Activated T-helper 2 cell treated with anti-CD3 and anti-CD28 coated beads, Interferon-gamma antibody, Interleukin-2, Interleukin-4, amounts not matched to agents 10 μg/mL and 5 μg/mL and 100 μg/mL, durations not matched to agents 14 hours and 24 hours and 36 hours (primary cell): ENCODE measurements at regions not wholly inside any gene's neighbourhood (a gene's known extent, or its start where the extent isn't known, plus 50 kb on each side); places are given as distances from the start of the nearest gene placed in this dataset.
"Not testable (repeated sequence)": the region's sequence is repeated elsewhere in the genome, so short reads cannot be mapped to it uniquely, and the experiment has no call there.

Source experiments
- DNase-seq: peaks from one replicate; pipeline ENCODE4 v3.0.0; 2021; ENCODE audit warnings: low spot score
- H3K27ac Mint-ChIP-seq: one replicate; pipeline ENCODE4 v1.8.0; 2021; ENCODE audit warnings: mixed read lengths
- H3K27me3 Mint-ChIP-seq: one replicate; pipeline ENCODE4 v1.8.0; 2021; ENCODE audit warnings: low read depth, mixed read lengths
- H3K36me3 Mint-ChIP-seq: one replicate; pipeline ENCODE4 v1.8.0; 2021; ENCODE audit warnings: low read depth, mixed read lengths
- H3K4me1 Mint-ChIP-seq: one replicate; pipeline ENCODE4 v1.8.0; 2021; ENCODE audit warnings: low read depth, mixed read lengths
- H3K4me3 Mint-ChIP-seq: one replicate; pipeline ENCODE4 v1.8.0; 2021; ENCODE audit warnings: low read depth, mild to moderate bottlenecking, moderate library complexity, mixed read lengths
- H3K9me3 Mint-ChIP-seq: one replicate; pipeline ENCODE4 v1.8.0; 2021; ENCODE audit warnings: mixed read lengths
- intact Hi-C: fragments of 100-400 bp; cut with micrococcal nuclease; formaldehyde crosslinking; loops from one replicate; pipeline ENCODE4 v1.15.1; 2023

DNA sequence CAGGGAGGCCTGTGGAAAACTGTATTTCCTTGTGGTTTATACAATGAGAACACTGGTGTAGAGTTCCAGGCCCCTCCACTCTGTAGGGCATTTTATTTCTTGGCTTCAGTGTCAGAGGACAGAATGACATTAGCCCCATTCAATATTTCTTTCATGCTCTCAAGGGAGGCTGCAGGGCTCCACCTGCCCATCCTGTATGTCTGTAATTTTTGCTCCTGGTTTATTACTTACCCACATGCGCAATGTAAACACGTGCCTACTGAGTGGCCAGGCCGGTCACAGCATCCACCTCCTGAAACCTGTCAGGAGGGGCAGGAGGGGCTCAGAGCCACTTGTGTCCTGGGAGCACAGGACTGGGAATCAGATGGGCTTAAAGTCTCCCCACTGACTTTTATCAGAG is 82.4 kb downstream of the GADD45G start:
- no peaks in the 10 kb centered on the region for H3K36me3 Mint-ChIP-seq
- H3K4me3 Mint-ChIP-seq = no peak overlapping the region
- intact Hi-C loops = no loop called here
- no peak for DNase-seq
- no peaks in the 10 kb centered on the region for H3K9me3 Mint-ChIP-seq
- H3K27me3 Mint-ChIP-seq = no peaks in the 10 kb centered on the region
- peaks cover 21% of the 10 kb centered on the region for H3K4me1 Mint-ChIP-seq
- H3K27ac Mint-ChIP-seq = no peak overlapping the region

DNA sequence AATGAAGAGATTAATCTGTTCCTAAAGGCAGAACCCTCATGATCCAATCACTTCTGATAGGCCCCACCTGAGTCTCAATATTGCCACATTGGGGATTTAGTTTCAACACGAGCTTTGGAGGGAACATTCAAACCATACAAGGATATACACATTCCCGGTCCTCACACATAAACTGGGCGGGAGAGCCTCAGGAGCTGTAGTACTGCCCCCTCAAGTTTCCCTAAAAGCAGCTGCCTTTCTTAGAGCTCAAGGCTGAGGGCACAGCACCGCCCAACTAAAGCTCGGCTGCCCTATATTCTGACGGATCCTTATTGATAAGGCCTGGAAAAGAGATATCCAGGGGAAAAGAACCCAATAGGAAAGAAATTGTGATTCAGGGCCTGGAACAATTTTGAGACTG is 83.0 kb downstream of the GADD45G start:
- peaks cover 24% of the 10 kb centered on the region for H3K4me1 Mint-ChIP-seq
- no peak overlapping the region for H3K4me3 Mint-ChIP-seq
- no peaks in the 10 kb centered on the region for H3K27me3 Mint-ChIP-seq
- no peaks in the 10 kb centered on the region for H3K36me3 Mint-ChIP-seq
- no peaks in the 10 kb centered on the region for H3K9me3 Mint-ChIP-seq
- H3K27ac Mint-ChIP-seq = no peak overlapping the region
- DNase-seq = no peak
- intact Hi-C loops = no loop called here

- H3K27ac Mint-ChIP-seq, intact Hi-C loops, DNase-seq, H3K9me3 Mint-ChIP-seq, H3K27me3 Mint-ChIP-seq, H3K36me3 Mint-ChIP-seq, H3K4me3 Mint-ChIP-seq: not testable (repeated sequence)
- H3K4me1 Mint-ChIP-seq = peaks cover 34% of the 10 kb centered on the region
These were observed 84.5 kb downstream of the GADD45G start for GRCh38 chr9:89689321-89689720.

DNA sequence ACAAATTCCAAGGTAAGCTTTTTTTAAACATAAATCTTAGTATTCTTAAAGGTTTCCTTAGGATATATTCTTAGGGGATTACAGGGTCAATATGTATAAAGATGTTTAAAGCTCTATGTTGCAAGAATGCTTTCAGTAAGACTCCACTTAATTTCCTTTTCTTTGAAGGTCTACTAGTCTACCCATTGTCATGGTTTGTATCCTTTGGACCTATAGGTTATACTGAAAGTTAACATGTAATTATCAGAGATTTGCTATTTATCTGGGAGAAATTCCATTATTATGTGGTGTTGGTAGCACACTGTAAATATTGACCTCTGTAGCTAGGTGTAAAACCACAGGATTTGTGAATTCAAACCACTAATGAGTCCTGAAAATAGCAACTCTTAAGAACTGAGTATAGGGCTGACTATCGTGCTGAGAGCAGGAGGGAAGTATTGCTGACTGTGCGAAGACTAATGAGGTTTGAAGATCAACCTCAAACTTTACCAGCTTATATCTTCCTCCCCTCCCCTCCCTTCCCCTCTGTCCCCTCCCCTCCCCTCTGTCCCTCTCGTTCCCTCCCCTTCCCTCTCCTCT is 85.6 kb downstream of the GADD45G start:
- Mint-ChIP-seq H3K9me3 (no peaks in the 10 kb centered on the region), H3K36me3 (no peaks in the 10 kb centered on the region), H3K27me3 (no peaks in the 10 kb centered on the region), H3K4me1 (peaks cover 34% of the 10 kb centered on the region), H3K27ac (peak overlapping the region; percentile 58), H3K4me3 (no peak overlapping the region)
- intact Hi-C loops = no loop called here
- no peak for DNase-seq

GRCh38 chr9:89695441-89695891 is 90.7 kb downstream of the GADD45G start:
- H3K27ac Mint-ChIP-seq = no peak overlapping the region

GRCh38 chr9:89695979-89696378 is 91.2 kb downstream of the GADD45G start:
- H3K36me3 Mint-ChIP-seq, H3K9me3 Mint-ChIP-seq, intact Hi-C loops, H3K4me3 Mint-ChIP-seq, H3K27me3 Mint-ChIP-seq, DNase-seq, H3K27ac Mint-ChIP-seq: not testable (repeated sequence)
- peaks cover 53% of the 10 kb centered on the region for H3K4me1 Mint-ChIP-seq

More at GRCh38 chr9:89695441-89695891, 90.7 kb downstream of the GADD45G start:
- peaks cover 57% of the 10 kb centered on the region for H3K4me1 Mint-ChIP-seq
- DNase-seq = no peak
- H3K27me3 Mint-ChIP-seq = no peaks in the 10 kb centered on the region
- no peak overlapping the region for H3K4me3 Mint-ChIP-seq
- H3K9me3 Mint-ChIP-seq = no peaks in the 10 kb centered on the region
- intact Hi-C loops = no loop called here
- peaks cover 4% of the 10 kb centered on the region for H3K36me3 Mint-ChIP-seq

- no peak for DNase-seq
- H3K4me3 Mint-ChIP-seq = no peak overlapping the region
- peaks cover 47% of the 10 kb centered on the region for H3K4me1 Mint-ChIP-seq
- no peak overlapping the region for H3K27ac Mint-ChIP-seq
- H3K9me3 Mint-ChIP-seq = no peaks in the 10 kb centered on the region
- H3K27me3 Mint-ChIP-seq = no peaks in the 10 kb centered on the region
- peaks cover 7% of the 10 kb centered on the region for H3K36me3 Mint-ChIP-seq
- intact Hi-C loops = no loop called here
These were observed 92.0 kb downstream of the GADD45G start for GRCh38 chr9:89696780-89697179.

- Mint-ChIP-seq H3K4me1 (peaks cover 46% of the 10 kb centered on the region), H3K27me3 (no peaks in the 10 kb centered on the region), H3K9me3 (no peaks in the 10 kb centered on the region), H3K27ac (no peak overlapping the region), H3K36me3 (peaks cover 13% of the 10 kb centered on the region), H3K4me3 (no peak overlapping the region)
- intact Hi-C loops = no loop called here
- no peak for DNase-seq
These were observed 92.7 kb downstream of the GADD45G start for GRCh38 chr9:89697553-89697952.

GRCh38 chr9:89698411-89699005 is 93.7 kb downstream of the GADD45G start:
- H3K36me3 Mint-ChIP-seq = peaks cover 21% of the 10 kb centered on the region
- peaks cover 47% of the 10 kb centered on the region for H3K4me1 Mint-ChIP-seq
- DNase-seq = no peak
- no peaks in the 10 kb centered on the region for H3K27me3 Mint-ChIP-seq
- no peak overlapping the region for H3K4me3 Mint-ChIP-seq
- no peaks in the 10 kb centered on the region for H3K9me3 Mint-ChIP-seq
- intact Hi-C loops = no loop called here
- peak overlapping the region; percentile 54 for H3K27ac Mint-ChIP-seq

DNA sequence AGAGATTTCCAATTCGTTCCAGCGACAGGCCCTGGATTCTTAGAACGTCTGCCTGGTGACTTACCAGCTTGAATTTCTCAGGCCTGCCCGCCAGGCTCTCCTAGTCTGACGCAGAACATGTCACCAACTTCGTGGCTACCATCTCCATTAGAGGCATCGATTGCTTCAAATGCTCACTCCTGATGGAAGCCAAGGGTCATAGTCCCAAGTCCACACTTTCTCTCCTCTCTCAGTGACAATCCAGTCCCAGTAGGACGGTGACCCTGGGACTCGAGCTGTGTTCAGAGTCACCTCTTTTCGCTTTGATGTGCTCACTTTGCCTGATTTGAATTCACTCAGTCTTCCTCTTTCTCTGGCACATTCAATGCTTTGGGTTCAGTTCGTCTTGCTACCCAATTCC is 94.8 kb downstream of the GADD45G start:
- no peak for DNase-seq
- H3K27ac Mint-ChIP-seq = peak overlapping the region; percentile 77
- H3K9me3 Mint-ChIP-seq = no peaks in the 10 kb centered on the region
- H3K27me3 Mint-ChIP-seq = no peaks in the 10 kb centered on the region
- intact Hi-C loops = loop anchor here (2.0 to 10.0 kb wide), 4 partner anchors 15 to 283 kb away; no protein-coding TSS in a partner anchor
- H3K4me3 Mint-ChIP-seq = peak overlapping the region; percentile 1
- H3K4me1 Mint-ChIP-seq = peaks cover 53% of the 10 kb centered on the region
- H3K36me3 Mint-ChIP-seq = peaks cover 31% of the 10 kb centered on the region

GRCh38 chr9:89701221-89701798 is 96.5 kb downstream of the GADD45G start:
- Mint-ChIP-seq H3K9me3 (no peaks in the 10 kb centered on the region), H3K4me3 (peak overlapping the region; percentile 90), H3K27me3 (no peaks in the 10 kb centered on the region), H3K4me1 (peaks cover 64% of the 10 kb centered on the region), H3K36me3 (peaks cover 40% of the 10 kb centered on the region), H3K27ac (peak overlapping the region; percentile 91)
- peak; percentile 62 for DNase-seq
- intact Hi-C loops = loop anchor here (1.0 to 10.0 kb wide), 8 partner anchors 13 to 281 kb away; no protein-coding TSS in a partner anchor

DNA sequence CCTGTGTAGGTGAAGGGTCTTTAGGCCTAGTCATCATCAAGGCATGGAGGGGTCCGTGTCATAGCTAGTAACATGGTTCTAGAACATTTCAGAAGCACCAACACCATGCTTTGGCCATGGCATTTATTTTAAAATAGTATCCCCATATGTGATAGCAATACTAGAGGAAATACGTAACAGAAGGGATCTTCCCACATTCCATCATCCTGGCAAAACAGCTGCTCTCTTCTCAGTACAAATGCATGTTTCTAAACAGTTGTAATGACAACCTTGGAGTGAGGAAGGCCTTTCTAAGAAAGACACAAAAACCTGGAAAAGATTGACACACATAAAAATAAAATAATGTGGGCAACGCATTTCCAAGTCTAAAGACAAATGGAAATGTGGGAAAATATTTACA is 97.6 kb downstream of the GADD45G start:
- Mint-ChIP-seq H3K9me3 (no peaks in the 10 kb centered on the region), H3K4me1 (peaks cover 64% of the 10 kb centered on the region), H3K36me3 (peaks cover 49% of the 10 kb centered on the region), H3K27ac (peak overlapping the region; percentile 91), H3K27me3 (no peaks in the 10 kb centered on the region), H3K4me3 (peak overlapping the region; percentile 90)
- DNase-seq = no peak
- intact Hi-C loops = loop anchor here (5.0 to 10.0 kb wide), 3 partner anchors 122 to 280 kb away; no protein-coding TSS in a partner anchor

DNA sequence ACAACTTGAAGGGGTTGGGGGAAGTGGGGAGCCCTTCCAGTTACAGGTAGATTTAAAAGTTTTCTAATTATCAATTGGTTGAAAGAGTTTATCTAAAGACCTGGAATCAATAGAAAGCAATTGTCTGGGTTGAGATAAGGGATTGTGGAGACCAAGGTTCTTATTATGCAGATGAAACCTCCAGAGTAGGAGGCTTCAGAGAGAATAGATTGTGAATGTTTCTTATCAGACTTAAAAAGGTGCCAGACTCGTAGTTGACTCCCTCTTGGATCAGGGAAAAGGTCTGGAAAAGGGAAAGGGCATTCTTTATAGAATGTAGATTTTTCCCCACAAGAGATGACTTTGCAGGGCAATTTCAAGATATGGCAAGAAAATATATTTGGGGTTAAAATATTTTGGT is 100.8 kb downstream of the GADD45G start:
- DNase-seq = no peak
- Mint-ChIP-seq H3K9me3 (no peaks in the 10 kb centered on the region), H3K27me3 (no peaks in the 10 kb centered on the region), H3K36me3 (peaks cover 77% of the 10 kb centered on the region), H3K27ac (peak overlapping the region; percentile 21), H3K4me3 (peak overlapping the region; percentile 85), H3K4me1 (peaks cover 63% of the 10 kb centered on the region)
- intact Hi-C loops = loop anchor here (10.0 kb wide), 2 partner anchors 119 to 281 kb away; no protein-coding TSS in a partner anchor
